ENCODE measurements at regions not wholly inside any gene's neighbourhood (a gene's known extent, or its start where the extent isn't known, plus 50 kb on each side); places are given as distances from the start of the nearest gene placed in this dataset.

GRCh38 chr9:30244877-30245276, 2139.6 kb upstream of the ACO1 start:
- Histone ChIP-seq H3K27me3 (replicated peaks in 1 of 4; ENCODE audit: control insufficient read depth in 3 of 4, extremely low read depth in 1 of 4, insufficient read depth in 3 of 4, low read length in 3 of 4) (no peaks in the 10 kb centered on the region), H4K91ac (replicated peaks; ENCODE audit: insufficient read length, low read length) (no peak overlapping the region), H2BK5ac (ENCODE audit: low read depth, low read length) (no peak overlapping the region), H2AK5ac (ENCODE audit: low read depth, low read length) (no peak overlapping the region), H3K4me3 (ENCODE audit: extremely low read depth in 1 of 4, insufficient read depth in 2 of 4, low read depth in 3 of 4, low read length in 4 of 4) (no peak overlapping the region), H3K4ac (replicated peaks; ENCODE audit: insufficient read length, low read depth, low read length) (no peak overlapping the region), H3K18ac (ENCODE audit: extremely low read depth, low read length) (no peak overlapping the region), H4K8ac (ENCODE audit: extremely low read depth, insufficient read depth, low read length) (no peak overlapping the region), H2AFZ (ENCODE audit: low read length) (no peak overlapping the region), H2BK120ac (replicated peaks; ENCODE audit: low read depth, low read length) (no peak overlapping the region), H3K36me3 (ENCODE audit: control insufficient read depth in 2 of 4, insufficient read depth in 4 of 4, low read length in 3 of 4) (no peaks in the 10 kb centered on the region), H3K23ac (ENCODE audit: insufficient read length) (no peak overlapping the region), H3K14ac (ENCODE audit: insufficient read length) (no peak overlapping the region), H3K9ac (replicated peaks in 1 of 4; ENCODE audit: extremely low read depth in 1 of 4, low read depth in 3 of 4, low read length in 3 of 4) (no peak overlapping the region), H3K9me3 (ENCODE audit: insufficient read depth in 2 of 2, low read depth in 1 of 2, low read length in 1 of 2) (no peaks in the 10 kb centered on the region), H3K56ac (replicated peaks; ENCODE audit: insufficient read length, low read depth, low read length) (no peak overlapping the region), H3K4me1 (replicated peaks in 1 of 4; ENCODE audit: control insufficient read depth in 3 of 4, insufficient read depth in 4 of 4, low read length in 3 of 4) (peaks cover 0 to 3% (median 0%) of the 10 kb centered on the region in 4 experiments; a peak in 1 of 7 replicates), H3K4me2 (ENCODE audit: insufficient read depth in 1 of 2, low read depth in 2 of 2, low read length in 2 of 2) (no peak overlapping the region), H3K79me2 (ENCODE audit: control insufficient read depth in 1 of 2, insufficient read depth in 2 of 2, low read length in 2 of 2) (no peaks in the 10 kb centered on the region), H2BK20ac (ENCODE audit: low read length) (no peak overlapping the region), H3K23me2 (ENCODE audit: low read depth, low read length) (no peaks in the 10 kb centered on the region), H3K27ac (ENCODE audit: low read depth, low read length) (no peak overlapping the region), H4K5ac (ENCODE audit: insufficient read length, low read depth, low read length) (no peak overlapping the region), H4K20me1 (replicated peaks in 1 of 2; ENCODE audit: control insufficient read depth in 1 of 2, insufficient read depth in 2 of 2, low read length in 2 of 2) (no peaks in the 10 kb centered on the region), H3K79me1 (ENCODE audit: low read depth, low read length) (no peaks in the 10 kb centered on the region), H2BK12ac (ENCODE audit: low read depth, low read length) (no peak overlapping the region), H2BK15ac (ENCODE audit: low read length) (no peak overlapping the region)
- CTCF ChIA-PET (ENCODE audit: partially characterized antibody) = no interaction called here
- no peak for FAIRE-seq
- POLR2A ChIA-PET (ENCODE audit: partially characterized antibody) = no interaction called here
- no peak for DNase-seq (ENCODE audit: low read depth in 1 of 2, low spot score in 2 of 2)
- TF ChIP-seq RXRA (IDR thresholded peaks at IDR 0.05; ENCODE audit: insufficient read depth, low read depth, low read length) = no peak
- no peak for TF ChIP-seq TAF1 (IDR thresholded peaks at IDR 0.05; ENCODE audit: low read depth, low read length)
